Fibroblast of lung (primary cell): ENCODE measurements at regions not wholly inside any gene's neighbourhood (a gene's known extent, or its start where the extent isn't known, plus 50 kb on each side); places are given as distances from the start of the nearest gene placed in this dataset.
A peak's percentile ranks its signal among the peaks of the same experiment; 100 is the strongest.

Source experiments
- DNase-seq, 2 donors: peaks; one replicate each; pipeline versions ENCODE4 v3.0.0 to v3.0.0-alpha.2; 2010; ENCODE audit warnings: low read depth in 2 of 2
- H2AFZ ChIP-seq: 2 replicates; pipeline ENCODE4 v1.5.1; 2012; ENCODE audit warnings: low read length, control low read depth, inconsistent platforms
- H3K27ac ChIP-seq: 2 replicates; pipeline ENCODE4 v1.5.1; 2011; ENCODE audit warnings: low read length, control low read depth; ENCODE audit not compliant: insufficient read depth
- H3K27me3 ChIP-seq: 2 replicates; pipeline ENCODE4 v1.5.1; 2011; ENCODE audit warnings: mild to moderate bottlenecking, low read length; ENCODE audit not compliant: control insufficient read depth, insufficient read depth
- H3K36me3 ChIP-seq: 2 replicates; pipeline ENCODE4 v1.5.1; 2011; ENCODE audit warnings: low read length; ENCODE audit not compliant: control insufficient read depth, insufficient read depth
- H3K4me1 ChIP-seq: 2 replicates; pipeline ENCODE4 v1.5.1; 2011; ENCODE audit warnings: low read length; ENCODE audit not compliant: control insufficient read depth, insufficient read depth; ENCODE audit errors: extremely low read depth
- H3K4me2 ChIP-seq: 2 replicates; pipeline ENCODE4 v1.5.1; 2011; ENCODE audit warnings: low read length, control low read depth; ENCODE audit not compliant: insufficient read depth; ENCODE audit errors: extremely low read depth
- H3K4me3 ChIP-seq, 4 experiments: fragments of 200-600 bp in 1 of 4; sonication (generic) in 1 of 4; replicated peaks in 1 of 4; 2 replicates each; pipeline ENCODE4 v1.5.1; 2011 to 2016; ENCODE audit warnings: low read length in 4 of 4, low read depth in 3 of 4, mild to moderate bottlenecking in 3 of 4, control low read depth in 2 of 4, inconsistent platforms in 1 of 4, mixed read lengths in 1 of 4; ENCODE audit not compliant: insufficient read depth in 1 of 4; ENCODE audit errors: control extremely low read depth in 1 of 4
- H3K79me2 ChIP-seq: 2 replicates; pipeline ENCODE4 v1.5.1; 2012; ENCODE audit warnings: mild to moderate bottlenecking, low read length, inconsistent platforms; ENCODE audit not compliant: control insufficient read depth, insufficient read depth
- H3K9ac ChIP-seq: 2 replicates; pipeline ENCODE4 v1.5.1; 2011; ENCODE audit warnings: mild to moderate bottlenecking, low read length, control low read depth; ENCODE audit not compliant: insufficient read depth
- H3K9me3 ChIP-seq: 2 replicates; pipeline ENCODE4 v1.5.1; 2012; ENCODE audit warnings: low read depth, low read length; ENCODE audit not compliant: control insufficient read depth, insufficient read depth
- H4K20me1 ChIP-seq: 2 replicates; pipeline ENCODE4 v1.5.1; 2011; ENCODE audit warnings: low read length; ENCODE audit not compliant: control insufficient read depth, insufficient read depth; ENCODE audit errors: extremely low read depth
- EZH2 ChIP-seq: IDR thresholded peaks from 2 replicates; pipeline ENCODE4 v1.5.1; 2012; ENCODE audit warnings: low read length, control low read depth, mild to moderate bottlenecking; ENCODE audit errors: missing control alignments
- TF ChIP-seq, protein P1 (sequence below), 2 donors: IDR thresholded peaks in 1 of 2; conservative IDR thresholded peaks in 1 of 2; 1 replicate in 1 of 2; 2 replicates in 1 of 2; pipeline ENCODE4 v1.5.1; 2011 to 2012; ENCODE audit warnings: low read length in 2 of 2, control low read depth in 1 of 2, inconsistent platforms in 1 of 2, low read depth in 1 of 2, mild to moderate bottlenecking in 1 of 2

DNA sequence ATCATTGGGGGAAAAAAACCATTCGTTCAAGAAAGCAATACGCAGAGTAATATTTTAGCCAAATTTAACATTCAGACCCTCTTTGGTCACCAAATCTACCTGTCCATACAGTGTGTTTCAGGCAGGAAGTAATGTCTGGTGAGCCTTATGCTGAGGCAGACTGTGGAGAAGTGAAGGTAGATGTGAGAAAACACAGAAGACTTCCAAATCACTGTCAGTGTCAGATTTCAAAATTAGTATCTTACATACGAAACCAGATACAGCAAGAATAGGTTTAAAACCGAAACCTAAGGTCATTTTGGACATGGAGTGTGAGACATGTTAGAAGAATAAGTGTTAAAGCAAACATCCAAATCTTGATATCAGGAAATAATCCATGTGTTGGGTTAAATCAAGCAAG is 664.5 kb upstream of the HTR2C start:
- no peaks in the 10 kb centered on the region for H3K27me3 ChIP-seq
- no peak overlapping the region for H3K27ac ChIP-seq
- H3K9me3 ChIP-seq, result no peaks in the 10 kb centered on the region
- no peaks in the 10 kb centered on the region for H3K79me2 ChIP-seq
- no peaks in the 10 kb centered on the region for H4K20me1 ChIP-seq
- H3K4me3 ChIP-seq, result no peak overlapping the region
- no peaks in the 10 kb centered on the region for H3K36me3 ChIP-seq
- TF ChIP-seq EZH2, result no peak
- TF ChIP-seq, protein P1, sequence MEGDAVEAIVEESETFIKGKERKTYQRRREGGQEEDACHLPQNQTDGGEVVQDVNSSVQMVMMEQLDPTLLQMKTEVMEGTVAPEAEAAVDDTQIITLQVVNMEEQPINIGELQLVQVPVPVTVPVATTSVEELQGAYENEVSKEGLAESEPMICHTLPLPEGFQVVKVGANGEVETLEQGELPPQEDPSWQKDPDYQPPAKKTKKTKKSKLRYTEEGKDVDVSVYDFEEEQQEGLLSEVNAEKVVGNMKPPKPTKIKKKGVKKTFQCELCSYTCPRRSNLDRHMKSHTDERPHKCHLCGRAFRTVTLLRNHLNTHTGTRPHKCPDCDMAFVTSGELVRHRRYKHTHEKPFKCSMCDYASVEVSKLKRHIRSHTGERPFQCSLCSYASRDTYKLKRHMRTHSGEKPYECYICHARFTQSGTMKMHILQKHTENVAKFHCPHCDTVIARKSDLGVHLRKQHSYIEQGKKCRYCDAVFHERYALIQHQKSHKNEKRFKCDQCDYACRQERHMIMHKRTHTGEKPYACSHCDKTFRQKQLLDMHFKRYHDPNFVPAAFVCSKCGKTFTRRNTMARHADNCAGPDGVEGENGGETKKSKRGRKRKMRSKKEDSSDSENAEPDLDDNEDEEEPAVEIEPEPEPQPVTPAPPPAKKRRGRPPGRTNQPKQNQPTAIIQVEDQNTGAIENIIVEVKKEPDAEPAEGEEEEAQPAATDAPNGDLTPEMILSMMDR (conservative IDR thresholded peaks at IDR 0.05 in 1 of 2, IDR thresholded peaks at IDR 0.05 in 1 of 2; ENCODE audit: low read depth in 1 of 2, low read length in 2 of 2), result no peak
- DNase-seq, result no peak
- no peaks in the 10 kb centered on the region for H3K4me1 ChIP-seq
- no peak overlapping the region for H3K9ac ChIP-seq
- H2AFZ ChIP-seq, result no peak overlapping the region
- no peak overlapping the region for H3K4me2 ChIP-seq

DNA sequence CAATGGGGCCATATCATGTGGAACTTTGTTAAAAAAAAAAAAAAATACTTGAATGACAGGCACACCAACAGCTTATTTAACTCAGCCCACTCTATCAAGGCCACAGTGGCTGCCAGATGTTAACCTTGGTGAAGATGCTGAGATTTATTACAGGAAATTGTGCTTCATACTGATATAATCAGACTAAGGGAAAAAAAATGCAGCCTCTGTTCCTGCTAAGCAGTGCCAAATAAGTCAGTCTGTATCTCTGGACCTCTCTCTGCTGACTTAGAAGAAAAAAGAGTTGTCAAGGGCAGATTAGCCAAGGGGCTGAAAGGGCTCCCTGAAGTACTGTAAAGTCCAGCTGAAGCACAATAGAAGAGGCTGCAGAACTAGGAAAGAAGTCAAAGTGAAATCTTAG is 677.7 kb upstream of the HTR2C start:
- no peak overlapping the region for H3K4me3 ChIP-seq
- peak in 1 of 2 donors; percentile 16 for DNase-seq
- TF ChIP-seq EZH2, result no peak
- TF ChIP-seq, protein P1 (conservative IDR thresholded peaks at IDR 0.05 in 1 of 2, IDR thresholded peaks at IDR 0.05 in 1 of 2; ENCODE audit: low read depth in 1 of 2, low read length in 2 of 2), result no peak
- H3K4me1 ChIP-seq, result no peaks in the 10 kb centered on the region
- H3K9ac ChIP-seq, result no peak overlapping the region
- no peaks in the 10 kb centered on the region for H3K27me3 ChIP-seq
- H3K4me2 ChIP-seq, result no peak overlapping the region
- H3K36me3 ChIP-seq, result no peaks in the 10 kb centered on the region
- H3K79me2 ChIP-seq, result no peaks in the 10 kb centered on the region
- no peaks in the 10 kb centered on the region for H4K20me1 ChIP-seq
- H3K9me3 ChIP-seq, result no peaks in the 10 kb centered on the region
- no peak overlapping the region for H3K27ac ChIP-seq
- no peak overlapping the region for H2AFZ ChIP-seq

DNA sequence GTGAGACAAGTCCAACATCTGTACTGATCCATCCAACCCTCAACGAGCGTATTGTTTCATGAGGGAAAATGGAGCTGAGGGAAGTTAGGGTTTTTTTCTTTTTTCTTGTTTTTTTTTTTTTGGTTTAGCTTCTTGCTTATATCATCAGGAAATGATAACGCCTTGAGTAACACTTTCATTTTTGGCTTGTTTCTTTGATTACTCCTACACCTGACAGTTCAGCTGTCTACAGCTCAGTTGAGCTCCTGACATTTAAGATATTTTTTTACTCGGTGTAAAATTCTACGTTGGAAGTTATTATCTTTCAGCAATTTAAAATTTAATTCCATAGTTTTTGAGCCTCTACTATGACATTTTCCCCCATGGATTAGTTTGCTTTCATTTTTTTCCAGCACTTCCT is 691.0 kb upstream of the HTR2C start:
- no peak overlapping the region for H3K4me2 ChIP-seq
- H3K36me3 ChIP-seq, result no peaks in the 10 kb centered on the region
- no peak for DNase-seq
- no peak overlapping the region for H3K27ac ChIP-seq
- no peak overlapping the region for H3K4me3 ChIP-seq
- H4K20me1 ChIP-seq, result no peaks in the 10 kb centered on the region
- H2AFZ ChIP-seq, result no peak overlapping the region
- no peaks in the 10 kb centered on the region for H3K27me3 ChIP-seq
- H3K4me1 ChIP-seq, result no peaks in the 10 kb centered on the region
- TF ChIP-seq EZH2, result no peak
- TF ChIP-seq, protein P1 (conservative IDR thresholded peaks at IDR 0.05 in 1 of 2, IDR thresholded peaks at IDR 0.05 in 1 of 2; ENCODE audit: low read depth in 1 of 2, low read length in 2 of 2), result no peak
- H3K79me2 ChIP-seq, result no peaks in the 10 kb centered on the region
- H3K9ac ChIP-seq, result no peak overlapping the region
- H3K9me3 ChIP-seq, result no peaks in the 10 kb centered on the region
